CD4-positive, alpha-beta T cell treated with Interleukin-15 for 4 hours (primary cell): ENCODE measurements at regions not wholly inside any gene's neighbourhood (a gene's known extent, or its start where the extent isn't known, plus 50 kb on each side); places are given as distances from the start of the nearest gene placed in this dataset.

Experiments used
- DNase-seq: peaks from one replicate; pipeline ENCODE4 v3.0.0-alpha.2; 2020; ENCODE audit warnings: low spot score

GRCh38 chr4:38230821-38231563 is 270.8 kb downstream of the PTTG2 start:
- no peak for DNase-seq

DNA sequence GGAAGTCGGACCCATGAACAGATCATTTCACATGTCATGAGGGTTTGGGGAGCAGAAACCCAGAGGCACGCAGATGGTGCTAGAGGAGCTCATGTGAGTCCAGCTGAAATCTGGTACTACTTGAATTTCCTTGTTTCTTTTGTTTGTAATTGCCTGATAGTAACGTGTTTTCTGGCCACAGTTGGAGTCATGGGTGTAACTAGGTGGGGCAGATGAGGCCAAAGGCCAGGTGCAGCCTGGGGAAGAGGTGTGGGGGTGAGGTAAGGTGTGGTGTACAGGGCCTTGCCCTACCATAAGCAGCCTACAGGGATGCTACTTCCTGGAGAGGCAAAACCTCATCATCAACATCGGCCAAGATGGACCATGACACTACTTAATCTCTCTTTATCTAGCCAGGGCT is 271.4 kb downstream of the PTTG2 start:
- no peak for DNase-seq

DNA sequence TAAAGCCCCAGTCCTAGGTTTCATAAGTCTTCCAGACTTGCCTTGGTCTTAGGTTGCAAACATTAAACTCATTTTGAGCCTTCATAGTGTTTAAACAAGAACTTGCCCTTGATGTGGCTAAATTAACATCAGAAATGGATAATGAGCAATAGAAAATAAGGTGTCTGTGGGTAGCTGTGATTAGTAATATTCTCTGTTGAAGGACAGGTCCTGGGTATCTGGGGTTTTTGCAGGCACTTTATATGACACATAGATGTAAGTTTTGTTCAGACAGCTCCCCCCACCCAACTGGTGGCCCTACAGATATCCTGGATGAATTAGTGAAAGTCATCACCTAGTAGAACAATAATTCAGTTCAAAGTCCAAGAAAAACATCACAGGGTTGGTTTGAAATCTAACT is 272.5 kb downstream of the PTTG2 start:
- no peak for DNase-seq

DNA sequence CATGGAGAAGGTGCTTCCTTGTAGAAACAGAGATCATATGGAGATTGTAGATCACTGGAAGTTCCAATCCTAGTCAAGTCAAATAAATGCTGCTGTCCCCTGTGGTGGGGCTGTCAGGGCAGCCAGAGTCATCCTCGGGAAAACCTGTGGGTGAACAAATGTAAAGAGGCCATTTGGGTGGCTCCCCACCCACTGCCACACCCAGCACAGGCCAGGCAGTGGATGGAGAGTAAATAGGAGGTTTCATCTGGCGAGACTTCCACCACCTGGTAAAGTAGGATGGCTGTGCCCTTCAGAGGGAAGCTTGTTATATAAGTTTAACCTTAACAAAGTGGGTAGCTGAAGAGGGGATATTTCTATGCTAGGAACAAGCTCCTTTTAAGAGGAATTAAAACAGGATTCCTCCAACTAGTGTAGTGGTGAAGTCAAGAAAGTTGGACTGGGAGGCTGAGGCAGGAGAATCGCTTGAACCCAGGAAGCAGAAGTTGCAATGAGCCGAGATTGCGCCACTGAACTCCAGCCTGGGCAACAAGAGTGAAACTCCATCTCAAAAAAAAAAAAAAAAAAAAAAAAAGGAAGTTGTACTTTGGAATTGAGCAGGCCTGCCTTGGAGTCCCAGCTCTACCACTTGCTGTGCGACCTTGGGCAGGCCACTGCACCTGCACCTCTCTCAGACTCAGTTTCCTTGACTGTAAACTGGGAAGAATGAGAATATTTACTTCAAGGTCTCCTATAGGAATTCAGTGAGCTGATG is 273.7 kb downstream of the PTTG2 start:
- no peak for DNase-seq

- no peak for DNase-seq
Measured at GRCh38 chr4:38235354-38235753, 275.2 kb downstream of the PTTG2 start.

DNA sequence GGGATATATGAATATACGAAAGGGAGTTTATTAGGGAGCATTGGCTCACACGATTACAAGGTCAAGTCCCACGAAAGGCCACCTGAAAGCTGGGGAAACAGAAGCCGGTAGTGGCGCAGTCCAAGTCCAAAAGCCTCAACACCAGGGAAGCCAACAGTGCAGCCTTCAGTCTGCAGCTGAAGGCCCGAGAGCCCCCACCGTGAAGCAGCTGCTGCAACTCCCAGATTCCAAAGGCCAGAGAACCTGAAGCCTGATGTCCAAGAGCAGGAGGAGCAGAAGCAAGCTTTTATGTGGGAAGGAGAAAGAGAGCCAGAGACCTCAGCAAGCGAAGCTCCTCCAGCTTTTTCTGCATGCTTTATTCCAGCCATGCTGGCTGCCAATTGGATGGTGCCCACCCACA is 275.8 kb downstream of the PTTG2 start:
- no peak for DNase-seq

DNA sequence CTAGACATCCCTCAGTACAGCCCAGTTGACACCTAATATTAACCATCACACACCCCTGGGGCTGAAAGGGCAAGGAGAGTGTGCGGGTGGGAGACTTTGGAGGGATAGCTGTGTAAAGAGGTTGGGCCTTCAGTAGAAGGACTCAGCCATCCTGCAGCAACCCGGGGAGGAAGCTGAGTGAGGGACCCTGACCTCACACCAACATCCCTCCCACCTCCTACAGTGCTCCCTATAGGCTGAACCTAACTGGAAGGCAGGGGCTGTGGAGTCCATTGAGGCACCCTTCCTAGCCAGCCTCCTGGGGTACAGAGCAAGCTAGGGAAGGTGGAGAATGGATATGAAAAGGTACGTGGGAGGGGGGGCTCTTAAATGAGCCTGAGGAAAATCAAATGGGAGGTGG is 276.3 kb downstream of the PTTG2 start:
- DNase-seq, result no peak

GRCh38 chr4:38237139-38237538 is 276.9 kb downstream of the PTTG2 start:
- DNase-seq, result no peak

GRCh38 chr4:38241541-38241940 is 281.3 kb downstream of the PTTG2 start:
- DNase-seq, result no peak

DNA sequence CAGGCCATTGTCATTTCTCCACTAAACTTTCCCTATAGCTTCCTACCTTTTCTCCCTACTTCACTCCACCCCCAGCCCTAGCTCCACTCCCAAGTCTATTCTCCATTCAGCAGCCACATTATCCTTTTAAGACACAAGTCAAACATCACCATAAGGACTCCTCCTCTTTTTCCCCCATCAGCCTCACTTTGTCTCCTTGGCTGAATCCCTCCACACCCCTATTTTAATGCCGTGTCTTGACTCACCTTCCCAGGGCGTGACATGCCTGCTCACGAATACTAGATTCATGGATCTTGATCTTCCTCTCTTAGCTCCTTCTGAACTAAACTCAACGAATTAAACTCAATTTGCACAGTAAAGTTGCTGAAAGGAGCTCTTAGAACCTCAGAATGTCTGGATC is 281.9 kb downstream of the PTTG2 start:
- no peak for DNase-seq

DNA sequence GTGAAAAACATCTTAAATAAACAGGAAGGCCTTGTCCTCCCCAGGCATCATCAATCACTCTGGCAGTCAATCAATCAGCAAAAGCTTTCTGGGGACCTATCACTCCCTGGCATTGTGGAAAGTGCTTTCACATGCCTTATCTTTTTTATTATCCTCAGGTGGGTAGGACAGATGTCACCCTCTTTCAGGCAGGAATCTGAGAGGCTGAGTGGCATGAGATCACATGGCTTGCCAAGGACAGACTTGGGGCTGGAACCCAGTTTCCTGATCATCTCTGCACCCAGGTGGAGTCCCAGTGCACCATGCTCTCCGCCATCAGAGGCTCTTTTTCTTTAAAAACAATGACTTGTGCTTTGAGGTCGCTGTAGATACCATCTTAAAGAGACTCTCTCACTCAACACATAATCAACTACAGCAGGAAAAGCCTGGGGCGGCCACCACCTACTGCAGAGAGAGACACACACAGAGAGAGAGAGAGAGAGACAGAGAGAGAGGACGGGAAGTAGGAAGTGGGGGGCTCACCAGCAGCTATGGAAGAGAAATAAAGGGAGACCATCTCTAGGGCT is 282.7 kb downstream of the PTTG2 start:
- no peak for DNase-seq

DNA sequence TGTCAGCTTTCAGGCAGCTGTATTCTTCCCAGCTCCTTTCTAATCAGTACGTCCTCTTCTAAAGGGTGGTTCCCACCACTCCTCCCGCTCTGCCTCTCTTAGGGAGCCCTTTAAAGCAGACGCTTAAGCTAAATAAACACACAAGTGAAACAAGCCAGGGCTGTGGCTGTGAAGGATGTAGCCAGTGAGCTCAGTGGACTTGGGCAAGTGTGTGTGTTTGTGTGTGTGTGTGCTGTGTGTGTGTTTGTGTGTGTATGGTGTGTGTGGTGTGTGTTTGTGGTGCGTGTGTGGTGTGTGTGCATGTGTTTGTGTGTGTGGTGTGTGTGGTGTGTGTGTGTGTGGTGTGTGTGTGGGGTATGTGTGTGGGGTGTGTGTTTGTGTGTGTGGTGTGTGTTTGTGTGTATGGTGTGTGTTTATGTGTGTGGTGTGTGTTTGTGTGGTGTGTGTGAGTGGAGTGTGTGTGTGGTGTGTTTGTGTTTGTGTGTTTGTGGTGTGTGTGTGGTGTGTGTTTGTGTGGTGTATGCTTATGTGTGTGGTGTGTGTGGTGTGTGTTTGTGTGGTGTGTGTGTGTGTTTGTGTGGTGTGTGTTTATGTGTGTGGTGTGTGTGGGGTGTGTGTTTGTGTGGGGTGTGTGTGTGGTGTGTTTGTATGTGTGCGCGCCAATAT is 283.3 kb downstream of the PTTG2 start:
- DNase-seq, result peak; percentile 0

- DNase-seq, result no peak
Measured at GRCh38 chr4:38254825-38255224, 294.6 kb downstream of the PTTG2 start.

GRCh38 chr4:38255572-38255971 is 295.4 kb downstream of the PTTG2 start:
- no peak for DNase-seq

DNA sequence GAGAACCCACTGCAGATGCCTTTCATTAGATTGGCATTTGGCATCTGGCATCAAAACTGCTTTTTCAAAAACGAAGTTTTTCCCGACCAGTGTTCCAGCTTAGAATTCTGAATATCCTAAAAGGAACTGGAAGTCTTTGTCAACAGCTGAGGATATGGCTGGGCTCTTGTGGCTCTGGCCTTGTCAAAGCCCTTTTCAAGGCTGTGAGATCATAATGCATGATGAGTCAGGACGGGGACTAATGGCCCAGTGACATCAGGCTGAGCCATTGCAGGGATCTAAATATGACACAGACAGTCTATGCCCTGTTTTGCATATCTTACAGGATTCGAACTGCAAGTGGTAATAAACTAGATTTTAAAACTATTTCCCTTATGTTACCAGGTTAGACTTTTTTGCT is 306.4 kb downstream of the PTTG2 start:
- DNase-seq, result no peak

DNA sequence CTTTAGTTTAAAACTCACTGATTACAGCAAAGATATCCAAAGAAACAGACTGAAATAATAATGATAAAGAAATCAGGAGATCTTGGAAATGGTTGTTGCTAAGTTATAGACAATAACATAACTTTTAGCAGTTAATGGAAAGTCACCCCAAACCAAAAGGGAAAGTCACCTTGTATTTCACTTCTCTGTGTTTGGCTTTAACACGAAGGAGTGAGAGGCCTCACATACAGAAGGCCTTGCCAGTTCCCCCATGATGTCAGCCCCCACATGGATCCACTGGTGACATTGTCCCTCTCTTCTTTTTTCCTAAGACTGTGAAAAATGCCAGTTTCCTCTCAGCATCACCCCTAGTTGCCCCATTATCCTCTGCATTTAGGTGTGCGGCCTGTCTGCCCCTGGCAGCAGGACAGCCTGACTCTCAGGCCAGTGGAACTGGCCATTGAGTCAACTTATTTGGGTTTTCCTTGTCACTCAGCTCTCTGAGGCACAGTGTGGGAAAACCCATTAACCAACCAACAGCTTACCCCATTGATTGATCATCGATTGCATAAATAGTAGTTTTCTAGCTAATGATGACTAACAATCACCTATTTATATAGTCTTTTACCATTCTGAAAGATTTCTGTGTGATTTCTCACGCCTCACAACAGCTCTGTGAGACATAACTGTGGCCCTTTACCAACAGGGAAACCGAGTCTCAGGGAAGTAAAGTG is 308.1 kb downstream of the PTTG2 start:
- no peak for DNase-seq

DNA sequence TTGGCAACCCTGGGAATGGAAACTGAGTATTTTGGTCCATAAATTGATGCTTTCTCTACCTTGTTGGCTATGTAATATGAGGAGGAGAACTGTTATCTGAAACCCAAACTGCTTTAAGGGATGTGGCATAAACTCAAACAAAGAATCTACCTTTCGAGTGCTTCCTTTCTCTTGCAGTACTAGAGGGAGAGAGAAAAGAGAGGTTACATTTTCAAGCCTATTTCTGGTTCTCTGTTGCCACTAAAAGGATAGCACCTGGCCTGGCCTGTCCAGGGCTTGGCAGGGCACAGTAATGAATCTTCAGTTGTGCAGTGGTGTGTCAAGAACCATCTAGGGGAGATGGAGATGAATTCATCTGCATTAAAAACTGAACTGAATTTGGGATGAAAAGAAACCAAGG is 308.6 kb downstream of the PTTG2 start:
- DNase-seq, result no peak

- no peak for DNase-seq
Measured at GRCh38 chr4:38273407-38273806, 313.2 kb downstream of the PTTG2 start.

- DNase-seq, result no peak
Measured at GRCh38 chr4:38275331-38276100, 315.3 kb downstream of the PTTG2 start.

- DNase-seq, result no peak
Measured at GRCh38 chr4:38278255-38278654, 318.1 kb downstream of the PTTG2 start.

DNA sequence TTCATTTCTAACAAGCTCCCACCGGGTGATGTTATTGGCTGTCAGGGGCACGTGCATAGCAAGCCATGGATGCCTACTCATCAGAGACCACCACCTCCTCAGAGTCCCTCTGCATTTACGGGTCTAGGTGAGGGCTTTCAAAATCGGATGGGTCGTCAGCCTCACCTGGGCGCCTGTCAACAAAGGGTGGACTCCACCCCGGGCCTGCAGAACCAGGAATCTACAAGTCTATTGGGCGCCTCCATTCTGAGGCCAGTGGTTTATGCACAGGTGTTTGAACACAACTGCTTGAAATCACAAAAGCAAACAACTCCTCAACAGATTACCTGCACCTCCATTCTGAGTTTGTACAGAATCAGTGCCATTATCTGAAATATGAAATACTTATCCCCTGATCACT is 318.9 kb downstream of the PTTG2 start:
- DNase-seq, result no peak
